Endothelial cell of umbilical vein (primary cell): ENCODE measurements at regions not wholly inside any gene's neighbourhood (a gene's known extent, or its start where the extent isn't known, plus 50 kb on each side); places are given as distances from the start of the nearest gene placed in this dataset.

Experiments used
- EZH2 ChIP-seq: IDR thresholded peaks from 2 replicates; pipeline ENCODE4 v1.6.1; 2012; ENCODE audit warnings: borderline replicate concordance, low read depth, mild to moderate bottlenecking, moderate library complexity, low read length, inconsistent platforms; ENCODE audit not compliant: severe bottlenecking
- FOS ChIP-seq: IDR thresholded peaks from 2 replicates; pipeline ENCODE4 v1.6.1; 2011; ENCODE audit warnings: mild to moderate bottlenecking, low read length, moderate library complexity, borderline replicate concordance; ENCODE audit not compliant: insufficient read depth
- GATA2 ChIP-seq: IDR thresholded peaks from 2 replicates; pipeline ENCODE4 v1.7.0; 2011; ENCODE audit warnings: low read depth, mild to moderate bottlenecking, moderate library complexity, mixed read lengths, low read length; ENCODE audit not compliant: insufficient read length, insufficient read depth
- JUN ChIP-seq: IDR thresholded peaks from 2 replicates; pipeline ENCODE4 v1.6.1; 2011; ENCODE audit warnings: borderline replicate concordance, low read depth; ENCODE audit not compliant: insufficient read length, insufficient read depth
- MYC ChIP-seq: IDR thresholded peaks from one replicate; pipeline ENCODE4 v1.6.1; 2011; ENCODE audit warnings: mild to moderate bottlenecking, low read depth, low read length
- POLR2A ChIP-seq: IDR thresholded peaks from 2 replicates; pipeline ENCODE4 v1.6.1; 2012; ENCODE audit warnings: low read depth, mild to moderate bottlenecking, control low read depth, low read length
- POLR2AphosphoS5 ChIP-seq: IDR thresholded peaks from 2 replicates; pipeline ENCODE4 v1.6.1; 2012; ENCODE audit warnings: low read depth, mild to moderate bottlenecking, control low read depth, low read length, moderate library complexity; ENCODE audit not compliant: insufficient read depth
- TF ChIP-seq, protein P1 (sequence below), 2 donors: IDR thresholded peaks; 1 replicate in 1 of 2; 2 replicates in 1 of 2; pipeline ENCODE4 v1.5.1; 2011; ENCODE audit warnings: low read length in 2 of 2, mild to moderate bottlenecking in 2 of 2, moderate library complexity in 2 of 2, control low read depth in 1 of 2, inconsistent platforms in 1 of 2, low read depth in 1 of 2; ENCODE audit not compliant: insufficient read depth in 1 of 2; ENCODE audit errors: extremely low read depth in 1 of 2

DNA sequence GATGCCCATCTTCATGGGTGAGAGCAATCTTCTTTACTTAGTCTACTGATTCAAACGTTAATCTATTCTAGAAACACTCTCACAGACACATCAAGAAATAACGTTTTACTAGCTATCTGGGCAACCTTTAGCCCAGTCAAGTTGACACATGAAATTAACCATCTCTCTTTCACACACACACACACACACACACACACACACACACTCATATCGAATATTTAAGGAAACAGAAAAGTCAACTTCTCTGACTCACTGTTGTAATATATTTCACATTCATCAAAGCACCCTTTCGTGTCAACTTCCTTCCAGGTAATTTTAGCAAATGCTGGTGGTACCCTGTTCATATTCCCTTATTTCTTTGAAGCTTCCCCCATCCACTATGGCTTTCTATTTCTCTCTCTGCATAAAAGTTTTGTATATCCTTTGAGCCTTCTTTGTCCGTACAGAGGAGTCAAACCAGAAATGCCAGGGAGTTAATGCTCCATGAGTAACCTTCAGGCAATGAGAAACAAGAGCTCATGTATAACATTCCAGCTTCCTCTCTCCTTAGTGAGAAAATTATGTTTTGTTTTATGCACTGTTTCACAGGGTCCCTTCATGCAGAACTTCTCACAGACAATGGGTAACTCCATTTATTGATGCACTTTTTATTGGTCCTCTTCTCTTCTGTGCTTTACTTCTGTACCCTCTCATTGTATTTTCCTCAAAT lies 335.5 kb upstream of the CBLB start:
- TF ChIP-seq, protein P1, sequence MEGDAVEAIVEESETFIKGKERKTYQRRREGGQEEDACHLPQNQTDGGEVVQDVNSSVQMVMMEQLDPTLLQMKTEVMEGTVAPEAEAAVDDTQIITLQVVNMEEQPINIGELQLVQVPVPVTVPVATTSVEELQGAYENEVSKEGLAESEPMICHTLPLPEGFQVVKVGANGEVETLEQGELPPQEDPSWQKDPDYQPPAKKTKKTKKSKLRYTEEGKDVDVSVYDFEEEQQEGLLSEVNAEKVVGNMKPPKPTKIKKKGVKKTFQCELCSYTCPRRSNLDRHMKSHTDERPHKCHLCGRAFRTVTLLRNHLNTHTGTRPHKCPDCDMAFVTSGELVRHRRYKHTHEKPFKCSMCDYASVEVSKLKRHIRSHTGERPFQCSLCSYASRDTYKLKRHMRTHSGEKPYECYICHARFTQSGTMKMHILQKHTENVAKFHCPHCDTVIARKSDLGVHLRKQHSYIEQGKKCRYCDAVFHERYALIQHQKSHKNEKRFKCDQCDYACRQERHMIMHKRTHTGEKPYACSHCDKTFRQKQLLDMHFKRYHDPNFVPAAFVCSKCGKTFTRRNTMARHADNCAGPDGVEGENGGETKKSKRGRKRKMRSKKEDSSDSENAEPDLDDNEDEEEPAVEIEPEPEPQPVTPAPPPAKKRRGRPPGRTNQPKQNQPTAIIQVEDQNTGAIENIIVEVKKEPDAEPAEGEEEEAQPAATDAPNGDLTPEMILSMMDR (IDR thresholded peaks at IDR 0.05; ENCODE audit: extremely low read depth in 1 of 2, insufficient read depth in 1 of 2, low read depth in 1 of 2, low read length in 2 of 2) = no peak
- TF ChIP-seq POLR2AphosphoS5 (no peak), JUN (no peak), MYC (no peak), GATA2 (no peak), EZH2 (no peak), POLR2A (no peak), FOS (no peak)
